Fibroblast of skin of right quadriceps (primary cell): ENCODE measurements at regions not wholly inside any gene's neighbourhood (a gene's known extent, or its start where the extent isn't known, plus 50 kb on each side); places are given as distances from the start of the nearest gene placed in this dataset.
"Not testable (repeated sequence)": the region's sequence is repeated elsewhere in the genome, so short reads cannot be mapped to it uniquely, and the experiment has no call there.

Experiments
- DNase-seq: peaks from one replicate; pipeline ENCODE4 v3.0.0-alpha.2; 2013

GRCh38 chr12:59131462-59131861 lies 211.2 kb upstream of the LRIG3 start:
- no peak for DNase-seq

DNA sequence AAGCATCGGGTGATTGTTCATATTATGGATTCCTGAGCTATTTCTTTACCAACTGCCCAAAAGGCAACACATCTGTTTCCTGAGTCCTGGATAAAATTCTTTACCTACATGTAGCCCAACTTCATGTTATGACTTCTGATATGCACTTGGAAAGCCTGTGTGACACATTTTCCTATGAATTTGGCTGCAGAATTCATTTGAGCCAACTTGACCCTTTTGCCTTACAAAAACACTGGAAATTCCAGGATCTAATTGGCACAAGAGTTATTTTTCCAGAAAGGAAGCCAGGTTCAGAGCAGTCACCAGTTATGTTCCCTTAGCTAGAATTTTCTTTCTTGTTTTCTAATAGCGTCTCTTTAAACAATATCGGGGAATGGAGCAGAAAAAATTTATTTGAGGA lies 202.5 kb upstream of the LRIG3 start:
- peak; percentile 15 for DNase-seq

DNA sequence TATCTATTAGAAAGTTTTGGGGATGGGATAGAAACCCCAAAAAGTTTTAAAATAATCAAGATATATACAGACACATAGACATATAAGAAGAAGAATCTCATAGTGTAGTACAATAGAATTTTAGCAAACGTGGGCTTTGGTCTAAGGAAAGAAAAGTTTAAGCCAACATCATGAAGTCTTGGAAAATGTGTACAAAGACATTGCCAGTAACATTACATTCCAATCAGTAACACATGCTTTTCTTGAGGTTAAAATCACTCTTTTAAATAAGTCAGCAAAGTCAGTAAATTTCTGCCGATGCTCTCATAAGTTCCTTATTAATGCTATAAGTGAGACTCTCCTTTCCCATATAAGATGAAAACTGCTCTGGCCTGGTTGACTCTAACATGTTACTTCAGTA lies 201.1 kb upstream of the LRIG3 start:
- DNase-seq: no peak

DNA sequence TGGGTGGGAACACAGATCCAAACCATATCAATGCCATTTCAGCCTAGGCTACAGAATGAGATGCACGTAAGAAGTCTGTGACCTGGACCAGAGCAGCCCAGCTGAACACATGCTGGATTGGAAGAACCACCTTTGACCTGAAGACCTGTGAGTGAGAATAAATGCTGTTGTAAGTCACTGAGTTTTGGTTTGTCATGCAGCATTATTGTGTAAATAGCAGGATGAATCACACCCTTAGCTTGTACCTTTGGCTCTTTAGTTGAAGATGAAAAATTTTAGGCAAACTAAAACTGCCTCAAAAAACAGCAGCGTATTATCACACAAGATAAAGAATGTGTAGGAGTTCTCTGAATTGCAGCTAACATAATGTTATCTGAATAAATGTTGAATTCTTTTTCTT lies 199.4 kb upstream of the LRIG3 start:
- DNase-seq: no peak

GRCh38 chr12:59118356-59118755 lies 198.1 kb upstream of the LRIG3 start:
- no peak for DNase-seq

DNA sequence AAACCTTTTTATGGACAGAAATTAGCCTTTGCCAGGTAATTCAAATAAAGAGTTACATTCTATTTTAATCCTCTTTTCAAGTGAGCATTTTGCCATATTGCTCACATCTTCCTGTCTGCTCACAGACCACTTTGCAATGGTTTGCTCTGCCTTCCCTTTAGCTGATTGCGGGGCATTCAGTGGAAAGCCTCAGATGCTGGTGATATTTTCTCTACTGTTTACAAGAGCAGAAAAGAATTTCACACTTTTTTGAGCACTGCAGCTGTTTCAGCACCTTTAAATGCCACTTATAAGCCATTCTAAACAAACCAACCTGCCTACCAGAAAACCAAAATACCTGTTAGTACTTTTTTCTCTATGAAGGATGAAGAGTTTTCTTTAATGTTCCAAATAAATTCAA lies 195.7 kb upstream of the LRIG3 start:
- DNase-seq: peak; percentile 34

DNA sequence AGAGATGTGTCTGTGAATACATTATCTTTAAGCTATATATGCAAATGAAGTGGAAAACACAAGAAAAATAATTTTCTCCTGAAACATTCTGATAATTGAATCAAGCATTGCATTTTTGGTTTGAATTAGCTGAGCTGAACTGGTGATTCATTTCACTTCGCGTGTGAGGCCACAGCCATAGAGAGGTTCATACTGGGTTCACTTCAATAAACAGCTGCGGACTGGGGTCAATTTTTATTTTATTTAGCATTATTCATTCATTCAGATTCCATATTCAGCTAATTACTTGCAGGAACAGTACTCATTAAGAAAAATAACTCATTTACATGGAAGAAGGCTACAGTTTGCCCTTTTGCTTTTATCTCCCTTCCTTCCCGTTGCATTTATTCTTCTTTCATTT lies 195.2 kb upstream of the LRIG3 start:
- DNase-seq: peak; percentile 85

GRCh38 chr12:59113831-59114615 lies 193.7 kb upstream of the LRIG3 start:
- peak; percentile 84 for DNase-seq

GRCh38 chr12:59111851-59112250 lies 191.5 kb upstream of the LRIG3 start:
- DNase-seq: no peak

- DNase-seq: not testable (repeated sequence)
Observed at GRCh38 chr12:59108516-59108915, 188.2 kb upstream of the LRIG3 start.

DNA sequence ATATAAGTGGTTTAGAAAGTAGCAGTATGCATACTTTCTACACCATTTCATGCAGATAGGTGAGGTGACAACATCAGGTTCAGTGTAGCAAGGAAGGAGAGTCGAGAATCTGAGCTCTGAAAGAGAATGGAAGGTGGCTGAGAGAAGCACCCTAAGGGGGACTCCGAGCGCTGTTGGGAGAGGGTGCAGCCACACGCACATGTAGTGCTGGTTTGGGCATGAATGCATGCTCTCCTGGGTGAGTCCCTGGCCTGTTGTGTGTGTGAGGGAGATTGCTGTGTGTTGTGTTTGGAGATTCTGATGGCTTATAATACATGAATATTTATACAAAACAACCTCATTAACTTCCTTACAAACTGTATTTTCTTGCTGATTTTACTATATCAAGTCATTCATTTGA lies 180.3 kb upstream of the LRIG3 start:
- no peak for DNase-seq

GRCh38 chr12:59097876-59098275 lies 177.6 kb upstream of the LRIG3 start:
- no peak for DNase-seq

- DNase-seq: no peak
Observed at GRCh38 chr12:59096246-59096645, 175.9 kb upstream of the LRIG3 start.

GRCh38 chr12:59093073-59093772 lies 172.9 kb upstream of the LRIG3 start:
- DNase-seq: peak; percentile 80

GRCh38 chr12:59088673-59089072 lies 168.4 kb upstream of the LRIG3 start:
- peak; percentile 59 for DNase-seq

GRCh38 chr12:59087691-59088090 lies 167.4 kb upstream of the LRIG3 start:
- no peak for DNase-seq

DNA sequence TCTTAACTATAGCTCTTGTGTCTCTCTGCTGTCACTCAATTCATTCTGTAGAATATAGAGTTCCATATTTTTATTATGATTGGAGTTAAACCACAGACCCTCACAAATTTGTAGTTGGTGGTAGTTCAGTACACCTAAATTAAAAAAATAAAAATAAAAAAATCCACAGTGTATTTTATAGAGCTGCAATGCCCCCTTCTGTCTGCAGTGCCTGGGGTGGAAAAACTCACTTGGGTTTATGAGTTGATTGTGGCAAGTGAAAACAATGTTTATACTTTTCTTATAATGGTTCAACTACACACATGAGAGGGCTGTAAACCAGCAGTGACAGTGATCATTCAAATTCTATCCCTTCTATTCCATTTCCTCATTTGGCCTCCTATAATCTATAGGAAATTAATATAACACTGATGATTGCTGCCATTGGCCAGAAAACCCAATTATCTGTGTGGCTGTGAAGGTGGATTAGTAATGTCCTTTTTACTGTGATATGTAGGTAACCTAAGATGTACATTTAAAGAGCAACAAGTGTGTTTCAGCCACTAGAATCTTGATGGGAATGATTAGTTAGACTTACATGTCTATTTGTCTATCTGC lies 166.9 kb upstream of the LRIG3 start:
- DNase-seq: peak; percentile 28

DNA sequence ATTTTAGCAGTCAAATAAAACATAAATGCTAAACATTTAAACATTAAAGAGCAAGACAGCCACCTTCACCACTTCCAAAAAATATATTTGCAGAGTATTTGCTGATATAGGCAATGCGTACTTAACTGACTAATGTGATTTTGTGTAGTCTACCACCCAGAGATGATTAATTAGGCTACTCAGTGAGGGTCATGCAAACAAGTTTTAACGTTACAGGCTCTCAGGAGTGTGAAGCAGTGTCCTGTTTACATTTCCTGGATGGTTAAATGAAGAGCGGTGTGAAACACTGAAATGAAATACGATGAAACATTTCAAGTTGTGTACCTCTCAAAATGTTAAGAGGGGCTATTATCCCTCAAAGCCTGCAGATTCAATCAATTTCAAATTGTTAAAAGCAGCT lies 165.8 kb upstream of the LRIG3 start:
- DNase-seq: no peak

DNA sequence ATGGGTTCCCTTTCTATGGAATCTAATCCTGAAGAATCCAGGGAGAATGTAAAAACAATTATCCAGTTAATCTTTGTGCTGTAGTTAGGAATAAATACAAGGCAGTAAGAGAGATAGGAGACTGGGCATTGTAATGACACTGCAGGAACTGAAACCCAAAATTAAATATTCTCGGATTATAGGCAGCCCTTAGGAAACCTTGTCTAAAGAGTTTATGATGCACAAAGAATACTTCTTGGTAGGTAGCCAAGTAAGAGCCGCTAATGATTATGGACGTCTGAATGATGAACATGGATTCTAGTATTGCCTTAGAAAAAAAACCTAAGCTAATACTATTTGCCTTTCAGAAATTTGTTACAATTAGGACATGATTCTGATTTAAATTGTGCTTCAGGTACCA lies 165.4 kb upstream of the LRIG3 start:
- DNase-seq: peak; percentile 37

GRCh38 chr12:59084511-59085375 lies 164.4 kb upstream of the LRIG3 start:
- DNase-seq: peak; percentile 94

GRCh38 chr12:59082952-59083351 lies 162.6 kb upstream of the LRIG3 start:
- no peak for DNase-seq

DNA sequence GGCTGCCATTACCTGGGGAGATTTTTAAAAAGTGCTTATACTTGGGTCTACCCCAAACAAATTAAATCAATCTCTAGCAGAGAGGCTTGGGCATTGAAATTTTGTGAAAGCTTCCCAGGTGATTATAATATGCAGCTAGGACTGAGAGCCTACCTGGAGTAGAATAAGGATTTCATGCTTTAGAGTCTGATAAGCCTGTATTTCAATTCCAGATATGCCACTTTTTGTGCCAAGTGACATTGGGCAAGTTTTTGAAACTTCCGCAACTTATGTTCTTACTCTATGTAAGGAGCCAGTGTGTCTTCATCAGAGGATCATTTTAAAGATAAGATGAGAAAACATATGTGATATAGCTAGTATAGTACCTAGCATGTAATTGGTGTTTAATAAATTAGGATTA lies 159.8 kb upstream of the LRIG3 start:
- DNase-seq: no peak

DNA sequence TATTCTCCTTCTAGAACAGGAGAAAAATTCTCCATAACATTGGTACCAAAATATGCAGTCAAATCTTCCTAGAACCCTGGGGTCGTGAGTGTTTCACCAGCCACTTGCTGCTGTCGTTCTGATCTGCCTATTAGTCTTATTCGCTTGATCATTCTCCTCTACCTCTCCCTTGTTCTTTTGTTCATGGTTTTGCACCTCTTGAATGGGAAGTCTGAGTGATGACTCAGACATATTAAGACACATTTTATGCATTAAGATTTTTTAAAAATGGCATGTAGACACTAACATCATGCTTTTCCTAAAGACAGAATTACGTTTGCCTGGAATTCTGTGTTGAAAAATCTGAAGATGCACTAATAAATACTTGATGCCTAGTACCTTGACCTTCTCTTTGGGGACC lies 159.2 kb upstream of the LRIG3 start:
- no peak for DNase-seq
